ENCODE measurements at regions not wholly inside any gene's neighbourhood (a gene's known extent, or its start where the extent isn't known, plus 50 kb on each side); places are given as distances from the start of the nearest gene placed in this dataset.

DNA sequence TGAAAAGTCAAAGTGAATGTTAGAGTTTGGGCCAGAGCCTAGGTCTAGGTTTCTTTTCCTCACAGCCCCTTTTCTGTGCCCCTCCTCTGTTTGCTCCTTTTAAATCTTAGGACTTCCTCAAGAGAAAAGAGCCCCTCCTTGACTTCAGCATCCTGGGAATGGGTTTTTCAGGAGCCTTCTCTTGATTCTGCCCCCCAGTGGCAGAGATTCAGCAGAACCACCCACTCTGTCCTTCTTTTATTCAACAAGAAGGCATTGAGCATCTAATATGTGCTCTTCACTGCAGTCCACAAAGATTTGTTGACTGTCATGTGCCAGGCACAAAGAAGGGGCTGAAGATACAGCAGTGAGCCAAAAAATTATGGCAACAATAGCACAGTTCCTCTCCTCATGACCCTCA, 270.8 kb upstream of the CDH5 start:
- TF ChIP-seq GTF2F1 (IDR thresholded peaks at IDR 0.05; ENCODE audit: borderline replicate concordance, low read depth, low read length) (no peak), TAF1 (IDR thresholded peaks at IDR 0.05; ENCODE audit: low read depth, low read length) (no peak)
- TF ChIP-seq, protein P1, sequence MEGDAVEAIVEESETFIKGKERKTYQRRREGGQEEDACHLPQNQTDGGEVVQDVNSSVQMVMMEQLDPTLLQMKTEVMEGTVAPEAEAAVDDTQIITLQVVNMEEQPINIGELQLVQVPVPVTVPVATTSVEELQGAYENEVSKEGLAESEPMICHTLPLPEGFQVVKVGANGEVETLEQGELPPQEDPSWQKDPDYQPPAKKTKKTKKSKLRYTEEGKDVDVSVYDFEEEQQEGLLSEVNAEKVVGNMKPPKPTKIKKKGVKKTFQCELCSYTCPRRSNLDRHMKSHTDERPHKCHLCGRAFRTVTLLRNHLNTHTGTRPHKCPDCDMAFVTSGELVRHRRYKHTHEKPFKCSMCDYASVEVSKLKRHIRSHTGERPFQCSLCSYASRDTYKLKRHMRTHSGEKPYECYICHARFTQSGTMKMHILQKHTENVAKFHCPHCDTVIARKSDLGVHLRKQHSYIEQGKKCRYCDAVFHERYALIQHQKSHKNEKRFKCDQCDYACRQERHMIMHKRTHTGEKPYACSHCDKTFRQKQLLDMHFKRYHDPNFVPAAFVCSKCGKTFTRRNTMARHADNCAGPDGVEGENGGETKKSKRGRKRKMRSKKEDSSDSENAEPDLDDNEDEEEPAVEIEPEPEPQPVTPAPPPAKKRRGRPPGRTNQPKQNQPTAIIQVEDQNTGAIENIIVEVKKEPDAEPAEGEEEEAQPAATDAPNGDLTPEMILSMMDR (IDR thresholded peaks at IDR 0.05; ENCODE audit: control extremely low read depth in 1 of 3, insufficient read depth in 1 of 3, low read depth in 1 of 3, low read length in 3 of 3), result peak in 2 of 3 experiments; percentile 40 to 50; a peak in 3 of 4 replicates

All from H1 (cell line).